ENCODE measurements at regions not wholly inside any gene's neighbourhood (a gene's known extent, or its start where the extent isn't known, plus 50 kb on each side); places are given as distances from the start of the nearest gene placed in this dataset.
A peak's percentile ranks its signal among the peaks of the same experiment; 100 is the strongest.

DNA sequence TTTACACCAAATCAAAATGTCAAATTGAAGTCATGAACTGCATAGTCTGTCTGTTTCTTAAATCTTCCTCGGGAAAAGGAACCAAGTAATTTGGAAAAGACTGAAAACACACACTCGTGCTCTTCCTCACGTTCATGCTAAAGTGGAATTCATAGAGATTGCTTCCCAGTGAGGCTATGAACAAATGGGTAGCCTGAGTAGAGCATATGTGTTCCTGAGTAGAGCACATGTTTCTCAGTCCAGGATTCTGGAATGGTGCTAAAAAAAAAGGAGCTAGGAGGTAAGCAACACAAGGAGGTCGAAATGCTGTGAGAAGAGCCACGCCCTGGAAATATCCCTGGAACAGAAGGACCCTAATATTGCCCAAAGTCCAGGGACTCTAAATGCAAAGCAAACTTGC lies 494.2 kb upstream of the THBS1 start:
- DNase-seq (ENCODE audit: low read depth): no peak

DNA sequence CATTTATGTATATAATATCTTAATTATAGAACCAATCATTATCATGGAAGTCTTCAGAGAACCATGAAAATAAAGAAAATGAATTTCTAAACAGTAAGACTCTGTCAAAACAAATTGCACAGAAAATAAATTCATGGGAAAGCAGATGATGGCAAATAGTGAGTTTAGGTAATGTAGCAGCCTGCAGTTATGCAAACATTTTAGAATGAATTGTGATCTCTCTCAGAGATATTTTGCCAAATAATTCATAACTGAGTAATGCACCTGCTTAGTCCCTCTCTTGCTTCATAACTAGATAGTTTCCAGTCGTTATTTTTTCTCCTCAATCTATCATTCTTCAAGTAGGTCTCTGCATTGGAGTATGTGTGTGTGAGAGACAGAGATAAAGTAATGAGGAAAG lies 492.7 kb upstream of the THBS1 start:
- DNase-seq (ENCODE audit: low read depth): no peak

DNA sequence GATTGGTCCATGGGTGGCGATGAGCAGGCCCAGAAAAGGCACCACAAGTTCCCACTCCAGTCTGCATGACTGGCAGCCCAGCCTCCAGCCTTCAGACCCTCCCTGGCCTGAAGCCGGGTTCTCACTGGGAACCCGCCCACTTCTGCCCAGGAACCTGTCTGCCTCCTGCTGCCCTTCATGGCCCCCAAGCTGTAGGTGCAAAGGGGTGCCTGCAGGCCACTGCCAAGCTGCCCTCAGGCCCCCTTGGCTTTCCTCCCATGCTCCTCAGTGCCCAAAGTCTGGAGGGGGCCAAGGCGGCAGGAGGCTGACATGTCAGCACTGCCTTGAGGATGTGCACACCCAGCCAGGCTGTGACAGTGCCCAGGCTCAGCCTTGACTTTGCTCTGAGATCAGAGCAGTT lies 488.5 kb upstream of the THBS1 start:
- DNase-seq (ENCODE audit: low read depth): no peak

DNA sequence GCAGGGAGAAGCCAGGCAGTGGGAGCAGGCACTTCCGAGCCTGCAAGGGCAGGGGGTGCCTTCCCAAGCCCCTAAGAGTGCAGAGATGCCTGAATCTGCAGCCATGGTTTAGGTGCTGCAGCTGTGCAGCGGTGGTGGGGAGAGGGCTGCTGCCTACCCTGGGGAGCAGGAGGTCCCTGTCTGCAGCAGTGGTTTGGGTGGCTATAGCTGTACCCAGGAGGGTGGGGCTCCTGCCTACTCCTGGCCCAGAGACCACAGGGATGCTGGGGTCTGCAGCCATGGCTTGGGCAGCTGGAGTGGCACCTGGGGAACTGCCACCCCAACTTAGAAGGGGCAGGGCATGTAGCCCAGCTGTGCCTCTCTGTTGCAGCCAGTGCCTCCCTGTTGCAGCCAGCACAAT lies 488.1 kb upstream of the THBS1 start:
- no peak for DNase-seq (ENCODE audit: low read depth)

DNA sequence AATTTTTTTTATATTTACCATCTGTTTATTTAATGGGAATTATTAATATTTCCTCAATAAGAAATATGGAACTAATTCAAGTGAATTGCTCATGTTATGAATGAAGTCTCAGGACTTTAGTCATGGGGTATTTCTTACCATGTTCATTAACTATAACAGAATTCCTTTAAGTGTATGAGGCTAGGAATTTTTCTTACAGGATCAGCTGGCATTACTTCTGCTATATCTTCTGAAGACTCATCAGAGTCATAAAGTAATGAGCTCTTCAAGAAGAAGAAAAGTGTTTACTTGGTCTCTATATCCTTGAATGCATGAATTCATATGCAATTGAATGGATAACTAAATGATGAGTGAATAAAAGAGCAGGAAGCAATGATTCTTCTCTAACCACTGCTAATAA lies 486.8 kb upstream of the THBS1 start:
- no peak for DNase-seq (ENCODE audit: low read depth)

DNA sequence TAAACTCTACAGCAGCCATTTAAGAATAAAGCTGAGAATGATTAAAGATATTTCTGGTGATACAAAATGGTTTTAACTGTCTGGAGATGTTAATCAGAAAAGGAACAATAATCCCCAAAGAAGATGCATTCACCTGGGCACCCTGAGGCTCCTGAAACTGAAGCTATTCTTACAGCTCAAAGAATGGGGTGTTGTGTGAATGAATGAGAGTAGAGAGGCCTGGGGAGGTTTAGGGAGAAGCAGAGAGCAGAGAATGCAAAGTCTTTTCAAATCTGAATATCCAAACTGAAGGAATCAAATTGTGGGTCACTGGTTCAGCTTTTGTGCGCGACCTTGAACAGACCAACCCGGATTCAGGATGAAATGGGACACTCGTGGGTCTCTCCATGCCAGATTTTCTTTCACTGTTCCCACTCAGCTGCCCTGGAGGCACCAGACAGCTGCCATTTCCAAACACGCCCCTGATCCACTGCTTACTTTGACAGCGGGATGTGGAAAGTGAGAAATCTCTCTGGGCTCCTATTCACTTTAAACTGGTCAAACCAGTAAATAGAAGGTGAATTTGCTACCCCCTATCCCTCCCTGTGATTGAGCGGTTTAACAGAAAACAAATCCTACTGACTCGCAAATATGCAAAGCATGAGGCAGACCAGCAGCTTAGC lies 485.5 kb upstream of the THBS1 start:
- no peak for DNase-seq (ENCODE audit: low read depth)

DNA sequence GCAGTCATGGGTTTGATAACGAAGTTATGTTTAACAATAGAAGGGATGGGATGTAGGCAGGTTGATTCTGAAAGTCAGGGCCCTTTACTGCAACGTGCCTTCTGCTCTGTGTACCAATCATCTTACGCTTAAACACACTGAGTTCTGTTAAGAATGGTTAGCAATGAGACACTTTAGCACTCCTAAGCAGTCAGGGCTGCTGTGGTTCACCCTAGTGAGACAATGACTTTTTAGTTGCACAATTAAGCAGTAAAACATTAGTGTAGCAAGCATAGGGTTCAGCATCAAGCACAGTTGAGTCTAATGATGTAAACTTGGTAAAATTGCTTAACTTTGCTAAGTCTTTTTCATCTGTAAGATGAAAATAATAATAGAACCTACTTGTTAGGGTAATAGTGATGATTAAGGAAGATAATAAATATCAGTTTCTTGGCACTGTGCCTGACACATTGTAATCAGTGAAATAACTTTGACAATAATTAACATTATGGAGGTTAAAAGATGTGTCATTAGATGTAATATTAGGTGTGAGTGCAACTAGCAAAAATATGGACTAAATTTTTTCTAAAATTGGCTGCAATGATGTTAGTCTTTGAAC lies 484.2 kb upstream of the THBS1 start:
- no peak for DNase-seq (ENCODE audit: low read depth)

DNA sequence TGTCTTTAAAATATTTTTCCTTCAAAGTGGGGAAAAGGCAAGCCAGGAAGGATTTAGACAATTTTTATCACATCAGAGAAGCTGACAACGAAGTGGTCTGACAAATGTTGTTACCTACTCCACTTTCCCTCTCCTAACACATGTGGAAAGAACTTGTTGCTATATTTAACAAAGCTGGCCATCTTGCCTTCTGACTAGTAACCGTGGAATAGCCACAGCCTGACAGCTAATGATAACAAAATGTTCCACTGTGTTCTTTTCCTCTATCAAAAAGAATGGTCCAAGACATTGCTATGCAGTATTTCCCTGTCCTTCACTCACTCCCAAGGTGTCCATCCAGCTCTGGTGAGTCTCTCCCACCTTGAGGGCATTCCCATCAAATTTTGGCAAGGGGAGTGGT lies 481.4 kb upstream of the THBS1 start:
- peak; percentile 42 for DNase-seq (ENCODE audit: low read depth)

DNA sequence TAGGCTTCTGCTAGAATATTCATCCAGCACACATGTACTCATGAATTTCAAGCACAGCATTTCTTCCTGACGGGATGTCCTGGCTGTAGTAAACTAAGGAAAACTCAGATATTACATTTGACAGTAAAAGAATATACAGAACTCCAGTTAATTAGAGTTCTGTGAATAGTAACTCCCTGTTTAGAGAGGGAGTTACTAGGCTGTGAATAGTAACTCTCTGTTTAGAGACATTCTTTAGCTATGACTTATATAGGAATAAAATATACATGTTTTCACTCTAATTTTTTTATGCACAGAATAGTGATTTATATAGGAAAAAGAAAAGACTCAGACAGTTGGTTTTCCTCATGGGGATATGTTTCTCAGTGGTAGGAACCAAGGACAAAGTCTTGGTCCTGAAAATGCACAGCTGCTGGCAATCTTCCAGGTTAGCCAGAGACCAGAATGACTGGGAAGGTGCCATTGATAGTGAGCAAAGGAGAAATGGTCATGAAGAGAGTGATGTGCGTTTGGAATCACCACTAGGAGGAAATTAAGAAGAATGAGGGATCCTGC lies 480.7 kb upstream of the THBS1 start:
- DNase-seq (ENCODE audit: low read depth): no peak

DNA sequence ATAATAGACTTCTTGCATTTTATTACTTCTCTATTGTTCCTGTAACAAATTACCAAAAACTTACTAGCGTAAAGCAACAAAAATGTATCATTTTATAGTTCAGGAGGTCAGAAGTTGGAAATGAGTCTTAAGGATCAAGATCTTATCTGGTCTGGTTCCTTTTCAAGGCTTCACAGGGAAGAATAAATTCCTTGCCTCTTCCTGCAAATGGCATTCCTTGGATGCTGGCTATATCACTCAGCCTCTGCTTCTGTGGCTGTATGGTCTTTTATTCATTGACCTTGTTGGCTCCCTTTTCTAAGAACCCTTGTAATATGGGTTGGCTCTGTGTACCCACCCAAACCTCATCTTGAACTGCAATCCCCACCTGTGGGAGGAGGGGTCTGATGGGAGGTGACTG lies 478.4 kb upstream of the THBS1 start:
- no peak for DNase-seq (ENCODE audit: low read depth)

DNA sequence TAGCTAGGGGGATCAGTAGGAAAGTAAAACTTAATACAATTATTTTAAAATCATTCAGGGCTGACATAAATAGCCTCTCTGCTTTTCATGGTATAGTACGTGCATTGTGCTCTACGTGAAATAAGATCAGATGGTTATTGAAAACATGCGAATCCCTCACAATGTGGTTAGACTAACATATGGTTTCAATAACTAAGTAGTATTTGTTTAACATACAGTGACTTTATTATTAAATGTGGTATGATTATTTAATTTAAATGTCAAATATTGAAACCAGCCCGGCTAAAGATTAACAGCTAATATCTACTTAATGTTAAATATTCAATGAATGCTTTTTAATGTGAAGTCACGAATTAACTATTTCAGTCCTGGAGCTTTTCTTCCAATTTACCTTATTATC lies 473.9 kb upstream of the THBS1 start:
- no peak for DNase-seq (ENCODE audit: low read depth)

DNA sequence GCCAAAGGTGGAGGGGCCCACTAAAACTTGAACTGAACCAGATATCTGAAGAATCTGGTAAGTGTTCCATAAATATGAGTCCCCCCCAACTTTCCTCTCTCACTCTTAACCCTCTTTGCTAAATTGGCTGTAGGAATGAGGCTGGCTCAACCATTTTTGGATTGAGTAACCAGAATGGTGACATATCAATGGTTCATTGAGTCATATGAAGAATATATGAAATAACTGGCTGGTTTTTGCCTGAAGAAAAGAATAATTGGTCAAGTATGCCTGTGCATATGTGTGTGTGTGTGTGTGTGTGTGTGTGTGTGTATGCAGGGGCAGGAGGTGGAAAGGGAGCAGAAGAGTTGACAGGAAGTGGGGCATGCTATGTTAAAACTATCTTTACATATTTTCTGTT lies 472.9 kb upstream of the THBS1 start:
- DNase-seq (ENCODE audit: low read depth): no peak

DNA sequence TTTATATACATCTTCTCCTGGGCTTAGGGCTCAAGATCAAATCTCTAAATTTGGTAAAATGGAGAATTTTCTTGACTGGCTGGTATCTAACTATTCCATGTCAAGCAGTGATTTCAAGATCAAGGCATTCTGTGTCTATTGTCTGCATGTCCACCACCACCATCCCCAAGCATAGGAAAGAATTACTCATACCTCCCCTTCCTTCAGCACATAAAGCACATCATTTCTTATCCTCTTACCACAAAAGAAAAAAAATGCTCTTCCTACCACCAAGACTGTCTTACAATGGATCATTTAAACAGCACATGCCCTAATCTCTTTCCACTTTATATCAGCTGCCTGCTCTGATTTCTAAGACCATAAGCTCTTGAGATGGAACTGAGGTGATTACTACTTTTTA lies 470.5 kb upstream of the THBS1 start:
- peak; percentile 76 for DNase-seq (ENCODE audit: low read depth)

DNA sequence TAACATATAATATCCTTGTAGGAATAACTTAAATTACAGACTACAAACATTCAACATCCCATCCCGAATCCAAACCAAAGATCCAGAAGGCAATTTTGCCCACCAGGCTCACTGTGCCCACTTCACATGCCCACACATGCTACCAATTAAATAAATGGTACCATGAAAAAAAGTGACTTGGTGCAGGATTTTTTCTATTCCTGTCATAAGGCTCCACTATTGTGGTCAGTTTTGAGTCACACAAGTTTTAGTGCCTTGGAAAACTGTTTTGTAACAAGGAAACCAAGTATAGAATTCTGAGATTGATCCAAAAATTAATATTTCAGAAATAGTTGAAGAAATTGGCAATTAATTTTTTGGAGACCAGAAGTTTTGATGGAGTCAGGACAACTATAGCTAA lies 470.1 kb upstream of the THBS1 start:
- DNase-seq (ENCODE audit: low read depth): no peak

DNA sequence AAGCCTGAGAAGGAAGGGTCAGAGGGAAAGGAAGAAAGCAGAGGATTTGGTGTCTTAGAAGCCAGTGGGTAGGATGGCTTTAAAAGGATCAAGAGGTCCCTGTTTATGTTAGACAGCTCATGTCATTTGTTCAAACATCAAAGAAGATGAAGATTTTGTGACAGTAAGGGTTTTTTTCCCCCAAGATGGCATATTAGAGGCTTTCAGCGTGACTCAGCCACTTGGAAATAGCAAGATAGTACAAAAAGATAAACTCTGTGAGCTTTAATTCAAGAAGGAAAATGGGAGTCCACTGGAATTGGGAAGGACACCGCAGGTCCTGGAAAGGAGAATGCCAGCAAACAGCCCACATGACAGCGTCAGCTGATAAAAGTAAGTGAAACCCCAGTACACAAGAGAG lies 467.1 kb upstream of the THBS1 start:
- DNase-seq (ENCODE audit: low read depth): no peak

DNA sequence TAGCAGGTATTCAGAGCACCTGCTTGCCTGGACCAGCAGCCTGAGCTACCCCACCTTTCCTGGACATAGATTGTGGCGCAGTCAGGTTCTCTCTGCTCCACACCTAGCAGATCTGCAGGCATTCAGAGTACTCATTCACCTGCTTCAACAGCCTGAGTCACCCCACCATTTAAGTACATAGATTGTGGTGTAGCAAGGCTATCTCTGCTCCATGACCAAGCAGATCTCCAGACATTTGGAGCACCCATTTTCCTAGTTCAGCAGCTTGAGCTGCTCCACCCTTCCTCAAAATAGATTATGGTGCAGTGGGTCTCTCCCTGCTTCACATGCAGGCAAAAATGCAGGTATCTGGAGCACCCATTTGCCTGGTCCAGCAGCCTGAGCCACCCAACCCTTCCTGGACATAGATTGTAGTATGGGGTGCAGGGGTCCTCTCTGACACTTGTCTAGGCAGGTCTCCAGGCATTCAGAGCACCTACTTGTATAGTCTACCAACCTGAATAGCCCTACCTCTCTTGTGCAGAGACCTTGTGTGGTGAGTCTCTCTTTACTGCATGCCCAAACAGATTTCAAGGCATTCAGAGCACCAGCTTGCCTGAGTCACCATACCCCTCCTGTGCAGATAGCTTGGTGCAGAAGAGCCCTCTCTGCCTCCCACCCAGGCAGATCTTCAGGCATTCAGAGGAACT lies 466.0 kb upstream of the THBS1 start:
- DNase-seq (ENCODE audit: low read depth): no peak

DNA sequence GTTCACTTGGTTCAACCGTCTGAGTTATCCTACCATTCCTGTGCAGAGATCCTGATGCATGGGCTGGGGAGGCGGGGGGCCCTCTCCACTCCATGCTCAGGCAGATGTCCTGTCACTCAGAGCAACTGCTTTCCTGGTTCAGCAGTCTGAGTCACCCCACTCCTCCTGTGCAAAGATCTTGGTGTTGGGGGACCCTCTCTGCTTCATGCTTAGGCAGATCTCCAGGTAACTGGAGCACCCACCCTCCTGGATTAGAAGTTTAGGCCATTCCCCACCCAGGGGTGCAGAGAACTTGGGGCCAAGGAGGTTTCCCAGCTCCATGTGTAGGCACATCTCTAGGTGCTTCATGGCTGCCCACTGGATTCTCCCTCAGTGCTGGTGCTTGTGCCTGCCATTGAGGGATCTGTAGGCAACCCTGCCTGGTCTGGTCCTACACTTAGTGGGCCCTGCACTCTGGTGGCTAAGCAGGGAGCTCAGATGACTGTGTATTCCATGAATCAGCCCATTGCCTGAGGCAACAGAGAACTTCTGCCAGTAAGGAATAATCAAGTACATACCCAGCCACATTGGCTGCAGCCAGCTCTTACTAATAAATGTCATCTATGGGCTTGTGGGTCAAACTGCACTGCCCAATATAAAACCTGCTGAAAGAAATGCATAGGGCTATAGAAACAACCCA lies 465.4 kb upstream of the THBS1 start:
- peak; percentile 16 for DNase-seq (ENCODE audit: low read depth)

DNA sequence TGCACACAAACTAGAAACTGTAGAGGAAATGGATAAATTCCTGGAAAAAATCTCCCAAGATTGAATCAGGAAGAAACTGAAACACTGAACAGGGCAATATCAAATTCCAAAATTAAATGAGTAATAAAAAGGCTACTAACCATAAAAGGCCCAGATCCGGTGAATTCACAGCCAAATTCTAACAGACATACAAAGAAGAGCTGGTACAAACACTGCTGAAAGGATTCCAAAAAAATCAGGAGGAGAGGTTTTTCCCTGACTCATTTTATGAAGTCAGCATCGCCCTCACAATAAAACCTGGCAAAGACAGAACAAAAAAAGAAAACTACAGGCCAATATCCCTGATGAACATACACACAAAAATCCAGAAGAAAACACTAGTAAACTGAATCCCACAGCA lies 462.4 kb upstream of the THBS1 start:
- DNase-seq (ENCODE audit: low read depth): peak; percentile 74

DNA sequence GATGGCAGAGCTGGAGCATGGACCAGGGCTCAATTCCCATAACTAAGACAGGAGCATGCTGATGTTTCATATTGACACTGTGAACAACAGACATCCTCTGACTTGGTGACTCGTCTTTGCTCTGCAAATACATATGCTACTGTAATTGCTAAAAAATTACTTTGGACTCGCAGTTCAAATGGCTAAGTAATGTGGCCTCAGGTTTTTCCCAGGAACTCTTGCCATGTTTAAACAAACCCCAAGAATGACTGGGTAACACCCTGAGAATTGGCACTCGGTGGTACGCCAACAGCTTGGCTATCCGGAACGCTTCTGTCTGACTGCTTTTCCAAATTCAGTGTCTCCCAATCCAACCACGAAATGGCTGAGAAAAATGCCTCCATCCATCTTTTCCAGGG lies 456.7 kb upstream of the THBS1 start:
- DNase-seq (ENCODE audit: low read depth): no peak

DNA sequence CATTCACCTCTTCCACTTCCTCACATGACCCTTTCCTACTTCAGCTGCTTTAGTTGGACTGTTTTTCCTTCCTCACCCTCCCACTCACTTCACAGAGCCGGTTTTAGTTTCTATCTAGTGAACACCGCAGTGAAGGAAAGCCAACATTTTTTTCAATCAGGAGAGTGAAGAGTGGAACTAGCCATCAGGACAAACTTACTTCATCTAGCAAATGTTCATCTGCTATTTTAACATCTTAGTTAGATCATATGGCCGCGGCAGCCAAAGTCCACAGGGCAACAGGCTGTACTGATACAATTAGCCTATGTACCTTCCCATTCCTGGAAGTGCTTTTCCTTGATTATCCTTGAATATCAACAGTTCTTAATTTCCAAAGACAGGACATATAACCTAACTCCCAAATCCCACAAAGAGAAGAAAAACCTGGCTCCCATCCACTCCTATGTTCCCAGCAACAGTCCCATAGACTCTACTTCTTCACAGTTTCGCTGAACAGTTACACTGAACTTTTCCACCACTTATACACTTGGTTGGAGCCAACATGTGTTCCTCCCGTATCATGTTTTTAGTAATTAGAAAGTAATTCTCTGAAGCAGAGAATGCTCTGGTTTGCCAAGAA lies 456.2 kb upstream of the THBS1 start:
- DNase-seq (ENCODE audit: low read depth): peak; percentile 39

DNA sequence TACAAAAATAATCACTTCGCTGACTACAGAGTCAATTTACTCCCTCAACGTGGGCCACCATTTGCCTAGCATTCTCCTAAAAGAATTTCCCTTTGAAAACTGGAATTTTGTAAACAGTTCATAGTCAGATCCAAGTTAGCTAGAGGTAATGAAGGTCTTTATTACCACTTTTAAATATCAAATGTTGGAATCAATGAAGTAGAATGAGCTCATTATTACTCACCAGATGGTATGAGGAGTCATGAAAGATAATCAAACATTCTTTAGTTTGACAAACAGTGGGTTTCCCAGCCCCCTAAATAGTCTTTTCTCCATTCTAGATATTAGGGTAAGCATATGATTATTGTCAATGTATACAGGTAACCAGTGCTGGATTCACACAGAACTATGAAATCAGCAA lies 455.7 kb upstream of the THBS1 start:
- peak; percentile 36 for DNase-seq (ENCODE audit: low read depth)

DNA sequence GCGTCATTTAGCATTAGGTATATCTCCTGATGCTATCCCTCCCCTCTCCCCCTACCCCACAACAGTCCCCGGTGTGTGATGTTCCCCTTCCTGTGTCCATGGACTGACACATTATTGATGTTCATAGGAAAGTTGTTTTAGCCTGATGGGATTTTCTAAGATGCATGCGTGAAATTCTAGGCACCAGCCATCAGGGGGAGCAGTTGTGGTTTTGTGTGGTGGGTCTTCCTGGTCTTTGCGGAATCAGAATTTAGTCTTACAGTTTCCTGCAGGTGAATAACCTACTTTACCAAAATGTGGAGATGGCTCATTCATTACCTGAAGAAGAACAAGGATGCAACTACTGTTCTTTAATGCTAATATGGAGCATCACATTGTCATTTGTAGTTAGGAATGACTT lies 455.0 kb upstream of the THBS1 start:
- peak; percentile 68 for DNase-seq (ENCODE audit: low read depth)

All from iris pigment epithelial cell (primary cell).